ENCODE measurements at regions not wholly inside any gene's neighbourhood (a gene's known extent, or its start where the extent isn't known, plus 50 kb on each side); places are given as distances from the start of the nearest gene placed in this dataset.

DNA sequence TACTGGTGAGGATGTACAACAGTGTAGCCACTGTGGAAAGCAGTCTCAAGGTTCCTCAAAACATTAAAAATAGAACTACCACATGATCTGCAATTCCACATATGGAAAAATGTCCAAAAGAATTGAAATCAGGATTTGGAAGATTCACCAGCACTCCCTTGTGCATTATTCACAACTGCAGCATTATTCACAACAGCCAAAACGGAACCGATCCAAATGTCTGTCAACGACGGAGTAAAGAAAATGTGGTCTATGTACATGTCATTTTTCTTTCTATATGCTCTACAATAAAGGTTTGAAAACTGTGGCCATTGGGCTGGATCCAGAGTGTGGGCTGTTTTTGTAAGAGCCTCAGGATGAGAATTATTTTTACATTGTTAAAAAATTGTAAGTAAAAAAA lies 1206.1 kb upstream of the CELF2 start:
- Histone ChIP-seq H3K18ac (ENCODE audit: low read depth, low read length) (no peak overlapping the region), H3K27me3 (ENCODE audit: control insufficient read depth, insufficient read depth, low read length) (no peaks in the 10 kb centered on the region), H2BK5ac (ENCODE audit: low read depth, low read length, poor library complexity, severe bottlenecking) (no peak overlapping the region), H3K4ac (ENCODE audit: low read depth, low read length) (no peak overlapping the region), H3K9ac (ENCODE audit: low read depth, low read length) (no peak overlapping the region), H3K79me1 (ENCODE audit: low read depth in 1 of 2, low read length in 2 of 2) (no peaks in the 10 kb centered on the region), H4K91ac (ENCODE audit: insufficient read depth, low read depth, low read length) (no peak overlapping the region), H2AK5ac (ENCODE audit: low read depth, low read length) (no peak overlapping the region), H3K9me3 (ENCODE audit: control insufficient read depth, insufficient read depth, low read length) (no peaks in the 10 kb centered on the region), H2BK15ac (ENCODE audit: low read depth, low read length) (no peak overlapping the region), H3K4me2 (ENCODE audit: low read depth, low read length) (no peak overlapping the region), H3K36me3 (ENCODE audit: control insufficient read depth, insufficient read depth, low read length) (no peaks in the 10 kb centered on the region), H4K8ac (ENCODE audit: low read depth in 2 of 2, low read length in 2 of 2) (no peak overlapping the region), H2AFZ (replicated peaks; ENCODE audit: low read length, poor library complexity) (no peak overlapping the region), H3K9me1 (ENCODE audit: insufficient read depth, low read length) (no peaks in the 10 kb centered on the region), H3K14ac (replicated peaks; ENCODE audit: low read depth, low read length) (no peak overlapping the region), H2BK20ac (ENCODE audit: low read depth, low read length) (no peak overlapping the region), H3K4me3 (ENCODE audit: insufficient read depth, low read depth, low read length) (no peak overlapping the region), H3K27ac (ENCODE audit: insufficient read depth, low read length) (no peak overlapping the region), H4K20me1 (ENCODE audit: insufficient read depth, low read length) (no peaks in the 10 kb centered on the region), H4K5ac (ENCODE audit: low read depth, low read length) (no peak overlapping the region), H3K4me1 (ENCODE audit: control insufficient read depth, insufficient read depth, low read length) (no peaks in the 10 kb centered on the region), H2AK9ac (replicated peaks; ENCODE audit: low read depth, low read length, poor library complexity) (no peak overlapping the region), H2BK120ac (ENCODE audit: low read depth, low read length) (no peak overlapping the region), H3K23ac (ENCODE audit: low read depth, low read length) (no peak overlapping the region), H3K56ac (ENCODE audit: extremely low read depth, insufficient read depth, low read length) (no peak overlapping the region)
- CTCF ChIA-PET, result no interaction called here
- in situ Hi-C loops (cut with MboI; ENCODE audit: low sequenced_read_pairs), result no loop called here
- DNase-seq, result no peak
- intact Hi-C loops (cut with micrococcal nuclease), result no loop called here
- dilution Hi-C loops (cut with HindIII; ENCODE audit: low sequenced_read_pairs, unreplicated experiment), result no loop called here
- no TSS peak for BruUV-seq (replicated peaks)
- POLR2A ChIA-PET (ENCODE audit: unreplicated experiment), result no interaction called here
- no peak for TF ChIP-seq BHLHE40 (IDR thresholded peaks at IDR 0.05; ENCODE audit: low read depth, low read length)
- TF ChIP-seq CEBPB (IDR thresholded peaks at IDR 0.05; ENCODE audit: low read depth, low read length), result no peak
- TF ChIP-seq MXI1 (IDR thresholded peaks at IDR 0.05; ENCODE audit: borderline replicate concordance, low read depth, low read length), result no peak
- no peak for TF ChIP-seq FOS (IDR thresholded peaks at IDR 0.05; ENCODE audit: low read depth, low read length)
- TF ChIP-seq USF2 (IDR thresholded peaks at IDR 0.05; ENCODE audit: low read depth, low read length), result no peak
- TF ChIP-seq POLR2A (IDR thresholded peaks at IDR 0.05; ENCODE audit: low read depth, low read length), result no peak
- ATAC-seq (ENCODE audit: low read depth), result no peak
- no CpG with 5 or more reads among the region's 4 CpGs for WGBS, 2 experiments (ENCODE audit: extremely low coverage in 2 of 2, insufficient read length in 1 of 2)

Data from IMR-90 (cell line).